ENCODE measurements at regions not wholly inside any gene's neighbourhood (a gene's known extent, or its start where the extent isn't known, plus 50 kb on each side); places are given as distances from the start of the nearest gene placed in this dataset.

DNA sequence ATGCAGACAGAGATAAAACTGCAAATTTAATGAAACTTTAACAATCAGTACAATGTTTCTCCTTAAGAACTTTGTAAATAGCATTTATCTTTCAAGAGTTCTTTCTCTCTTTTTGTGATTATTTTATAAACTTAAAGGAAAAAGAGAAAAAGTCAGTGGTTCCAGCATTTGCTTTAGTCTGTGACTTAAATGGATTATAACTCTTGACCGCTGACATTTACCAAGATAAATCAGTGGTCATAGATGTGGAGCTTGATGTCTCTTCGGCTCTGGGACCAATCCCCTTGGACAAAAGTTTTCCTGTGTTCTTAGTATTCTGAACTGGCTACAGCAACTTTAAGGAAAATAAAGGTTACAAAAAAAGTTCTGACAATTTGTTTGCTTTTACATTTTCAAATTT lies 162.6 kb downstream of the TM9SF2 start:
- ChIA-PET CTCF (no interaction called here), POLR2A (no interaction called here)
- H3K9me3 Mint-ChIP-seq: no peaks in the 10 kb centered on the region
- DNase-seq: no peak
- H3K27ac Mint-ChIP-seq: no peak overlapping the region
- H3K27me3 Mint-ChIP-seq: no peaks in the 10 kb centered on the region
- no peaks in the 10 kb centered on the region for H3K36me3 Mint-ChIP-seq (ENCODE audit: low read depth)
- TF ChIP-seq, protein P1, sequence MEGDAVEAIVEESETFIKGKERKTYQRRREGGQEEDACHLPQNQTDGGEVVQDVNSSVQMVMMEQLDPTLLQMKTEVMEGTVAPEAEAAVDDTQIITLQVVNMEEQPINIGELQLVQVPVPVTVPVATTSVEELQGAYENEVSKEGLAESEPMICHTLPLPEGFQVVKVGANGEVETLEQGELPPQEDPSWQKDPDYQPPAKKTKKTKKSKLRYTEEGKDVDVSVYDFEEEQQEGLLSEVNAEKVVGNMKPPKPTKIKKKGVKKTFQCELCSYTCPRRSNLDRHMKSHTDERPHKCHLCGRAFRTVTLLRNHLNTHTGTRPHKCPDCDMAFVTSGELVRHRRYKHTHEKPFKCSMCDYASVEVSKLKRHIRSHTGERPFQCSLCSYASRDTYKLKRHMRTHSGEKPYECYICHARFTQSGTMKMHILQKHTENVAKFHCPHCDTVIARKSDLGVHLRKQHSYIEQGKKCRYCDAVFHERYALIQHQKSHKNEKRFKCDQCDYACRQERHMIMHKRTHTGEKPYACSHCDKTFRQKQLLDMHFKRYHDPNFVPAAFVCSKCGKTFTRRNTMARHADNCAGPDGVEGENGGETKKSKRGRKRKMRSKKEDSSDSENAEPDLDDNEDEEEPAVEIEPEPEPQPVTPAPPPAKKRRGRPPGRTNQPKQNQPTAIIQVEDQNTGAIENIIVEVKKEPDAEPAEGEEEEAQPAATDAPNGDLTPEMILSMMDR (IDR thresholded peaks at IDR 0.05): no peak
- intact Hi-C loops (cut with micrococcal nuclease): no loop called here
- no peak for ATAC-seq (ENCODE audit: low read depth)
- H3K4me1 Mint-ChIP-seq: peaks cover 4% of the 10 kb centered on the region
- no peak overlapping the region for H3K4me3 Mint-ChIP-seq

DNA sequence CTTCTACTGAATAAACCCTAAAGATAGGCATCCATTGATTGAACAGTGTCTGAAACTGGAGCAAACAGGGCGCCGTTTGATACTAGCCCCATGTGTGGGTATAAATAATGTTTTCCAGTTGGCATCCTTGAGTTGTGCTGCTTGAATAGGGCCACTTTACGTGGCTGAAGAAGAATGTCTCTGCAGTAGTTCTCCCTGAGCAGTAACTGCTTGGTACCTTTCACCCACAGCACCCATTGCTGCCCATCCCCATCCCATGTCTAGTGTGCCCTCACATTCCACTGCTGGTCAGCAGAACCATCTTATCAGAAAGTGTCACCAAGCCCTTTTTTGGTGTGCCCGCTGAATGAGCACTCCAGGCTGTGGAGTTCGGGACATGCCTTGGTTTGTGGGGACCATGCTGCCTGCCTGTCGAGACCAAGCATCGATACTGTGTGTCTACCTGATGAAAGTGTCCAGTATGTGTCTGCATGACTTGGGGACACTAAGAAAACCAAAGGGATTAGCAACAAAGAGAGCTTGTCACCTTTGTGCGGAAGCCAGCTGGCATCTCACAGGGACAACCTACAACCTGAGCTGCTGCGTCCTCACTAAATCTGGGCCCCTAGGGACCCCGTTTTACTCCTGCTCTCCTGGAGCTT lies 162.0 kb downstream of the TM9SF2 start:
- CTCF ChIA-PET: no interaction called here
- TF ChIP-seq, protein P1 (IDR thresholded peaks at IDR 0.05): no peak
- ATAC-seq (ENCODE audit: low read depth): no peak
- no peak overlapping the region for H3K4me3 Mint-ChIP-seq
- H3K9me3 Mint-ChIP-seq: no peaks in the 10 kb centered on the region
- peaks cover 8% of the 10 kb centered on the region for H3K4me1 Mint-ChIP-seq
- H3K27me3 Mint-ChIP-seq: no peaks in the 10 kb centered on the region
- no peak for DNase-seq
- H3K27ac Mint-ChIP-seq: no peak overlapping the region
- intact Hi-C loops (cut with micrococcal nuclease): no loop called here
- H3K36me3 Mint-ChIP-seq (ENCODE audit: low read depth): no peaks in the 10 kb centered on the region
- POLR2A ChIA-PET: no interaction called here

DNA sequence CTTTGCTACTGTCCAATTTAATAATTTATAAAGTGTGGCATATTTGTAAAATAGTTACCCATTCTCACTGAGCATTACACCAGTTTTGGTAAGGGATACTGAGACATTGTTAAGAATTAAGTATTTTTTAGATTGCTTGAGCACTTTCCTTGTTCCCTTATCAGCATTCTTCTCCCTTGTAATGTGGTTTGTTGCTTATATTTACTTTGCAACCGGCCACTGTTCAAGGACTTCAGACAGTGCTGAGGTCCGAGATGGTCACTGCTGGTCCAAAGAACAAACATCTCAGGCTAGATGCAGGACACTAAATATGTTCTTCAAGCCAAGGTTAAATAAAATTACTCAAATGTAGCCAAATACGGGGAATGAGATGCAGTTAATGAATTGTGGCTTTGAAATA lies 161.4 kb downstream of the TM9SF2 start:
- Mint-ChIP-seq H3K36me3 (ENCODE audit: low read depth) (no peaks in the 10 kb centered on the region), H3K9me3 (no peaks in the 10 kb centered on the region), H3K4me1 (peaks cover 11% of the 10 kb centered on the region), H3K27me3 (no peaks in the 10 kb centered on the region), H3K4me3 (no peak overlapping the region), H3K27ac (no peak overlapping the region)
- ChIA-PET CTCF (no interaction called here), POLR2A (no interaction called here)
- ATAC-seq (ENCODE audit: low read depth) (no peak), DNase-seq (no peak)
- intact Hi-C loops (cut with micrococcal nuclease): no loop called here
- TF ChIP-seq, protein P1 (IDR thresholded peaks at IDR 0.05): no peak

DNA sequence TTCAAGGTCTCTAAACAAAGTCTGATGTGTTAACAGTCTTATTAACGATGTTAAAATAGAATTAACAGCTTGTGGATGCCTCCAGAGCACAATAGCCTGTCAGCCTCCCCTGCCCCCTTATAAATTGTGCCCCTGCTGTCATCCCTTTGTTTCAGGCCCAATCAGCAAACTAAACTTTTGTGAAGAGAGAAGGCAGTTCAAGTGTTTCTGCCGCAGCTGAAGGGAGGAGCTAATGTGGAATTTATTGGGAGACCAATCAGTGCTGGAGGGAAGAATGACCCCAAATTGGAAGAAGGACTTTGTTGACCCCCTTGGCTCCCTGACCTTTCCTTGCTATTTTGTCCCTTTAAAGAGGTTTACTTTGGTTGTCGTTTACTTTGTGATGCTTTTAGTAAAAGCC lies 160.5 kb downstream of the TM9SF2 start:
- ChIA-PET CTCF (no interaction called here), POLR2A (no interaction called here)
- H3K27ac Mint-ChIP-seq: no peak overlapping the region
- H3K9me3 Mint-ChIP-seq: no peaks in the 10 kb centered on the region
- H3K4me3 Mint-ChIP-seq: no peak overlapping the region
- intact Hi-C loops (cut with micrococcal nuclease): no loop called here
- peaks cover 18% of the 10 kb centered on the region for H3K4me1 Mint-ChIP-seq
- DNase-seq (no peak), ATAC-seq (ENCODE audit: low read depth) (no peak)
- peaks cover 2% of the 10 kb centered on the region for H3K27me3 Mint-ChIP-seq
- no peaks in the 10 kb centered on the region for H3K36me3 Mint-ChIP-seq (ENCODE audit: low read depth)
- TF ChIP-seq, protein P1 (IDR thresholded peaks at IDR 0.05): no peak

DNA sequence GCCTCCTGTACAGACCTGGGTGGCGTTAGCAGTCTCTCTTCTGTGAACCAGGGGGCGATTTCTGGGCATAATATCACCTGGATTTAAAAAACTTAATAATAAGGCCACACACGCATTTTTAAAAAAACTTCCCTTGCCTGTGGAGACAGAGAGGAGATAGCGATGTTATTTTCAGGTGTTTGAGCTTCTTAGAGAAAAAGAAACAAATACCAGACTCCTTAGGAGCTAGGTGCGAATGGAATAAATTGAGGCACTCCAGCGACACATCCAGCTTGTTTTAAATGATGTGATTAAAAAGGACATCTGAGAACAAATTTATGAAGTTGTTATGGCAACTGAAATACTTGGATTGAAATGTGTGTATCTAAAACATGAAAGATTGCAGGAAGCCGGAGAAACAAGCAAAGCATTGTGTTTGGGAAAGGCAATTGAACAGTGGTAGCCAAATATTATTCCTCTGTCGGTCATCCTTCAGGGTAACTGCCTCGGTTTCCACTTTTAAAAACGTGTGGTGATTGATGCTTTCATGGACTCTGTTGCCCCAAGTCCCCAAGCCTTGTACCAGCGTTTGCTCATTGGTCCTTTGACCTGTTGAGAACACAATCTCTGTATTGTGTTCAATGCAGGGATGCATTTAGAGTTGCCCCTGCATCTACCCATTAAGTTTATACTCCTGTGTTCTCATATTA lies 158.7 kb downstream of the TM9SF2 start:
- H3K36me3 Mint-ChIP-seq (ENCODE audit: low read depth): no peaks in the 10 kb centered on the region
- peaks cover 24% of the 10 kb centered on the region for H3K4me1 Mint-ChIP-seq
- H3K4me3 Mint-ChIP-seq: no peak overlapping the region
- ChIA-PET POLR2A (no interaction called here), CTCF (no interaction called here)
- DNase-seq: no peak
- TF ChIP-seq, protein P1 (IDR thresholded peaks at IDR 0.05): no peak
- H3K27ac Mint-ChIP-seq: no peak overlapping the region
- no peaks in the 10 kb centered on the region for H3K9me3 Mint-ChIP-seq
- no peak for ATAC-seq (ENCODE audit: low read depth)
- intact Hi-C loops (cut with micrococcal nuclease): loop anchor here (5.0 kb wide), 3 partner anchors 322 to 1467 kb away; partner anchors contain the start of genes GGACT and ZIC2
- H3K27me3 Mint-ChIP-seq: peaks cover 3% of the 10 kb centered on the region
